Type B pancreatic cell (in vitro differentiated cells): ENCODE measurements at regions not wholly inside any gene's neighbourhood (a gene's known extent, or its start where the extent isn't known, plus 50 kb on each side); places are given as distances from the start of the nearest gene placed in this dataset.

ENCODE experiments used
- DNase-seq: peaks from one replicate; pipeline ENCODE4 v3.0.0; 2021; ENCODE audit warnings: mixed read lengths; ENCODE audit not compliant: unreplicated experiment; ENCODE audit errors: extremely low spot score
- H3K27ac Mint-ChIP-seq: 2 replicates; pipeline ENCODE4 v1.8.0; 2021; ENCODE audit warnings: mild to moderate bottlenecking, mixed read lengths
- H3K27me3 Mint-ChIP-seq: 2 replicates; pipeline ENCODE4 v1.8.0; 2021; ENCODE audit warnings: mixed read lengths
- H3K36me3 Mint-ChIP-seq: 2 replicates; pipeline ENCODE4 v1.8.0; 2021; ENCODE audit warnings: mixed read lengths
- H3K4me1 Mint-ChIP-seq: one replicate; pipeline ENCODE4 v1.8.0; 2021; ENCODE audit warnings: mixed read lengths; ENCODE audit not compliant: unreplicated experiment
- H3K4me3 Mint-ChIP-seq: 2 replicates; pipeline ENCODE4 v1.8.0; 2021; ENCODE audit warnings: mild to moderate bottlenecking, mixed read lengths
- H3K9me3 Mint-ChIP-seq: 2 replicates; pipeline ENCODE4 v1.8.0; 2021; ENCODE audit warnings: mixed read lengths
- TF ChIP-seq, protein P1 (sequence below): fragments of 200-600 bp; sonication (generic); conservative IDR thresholded peaks from 2 replicates; pipeline ENCODE4 v1.5.0; 2021; ENCODE audit warnings: antibody characterized with exemption, mild to moderate bottlenecking

DNA sequence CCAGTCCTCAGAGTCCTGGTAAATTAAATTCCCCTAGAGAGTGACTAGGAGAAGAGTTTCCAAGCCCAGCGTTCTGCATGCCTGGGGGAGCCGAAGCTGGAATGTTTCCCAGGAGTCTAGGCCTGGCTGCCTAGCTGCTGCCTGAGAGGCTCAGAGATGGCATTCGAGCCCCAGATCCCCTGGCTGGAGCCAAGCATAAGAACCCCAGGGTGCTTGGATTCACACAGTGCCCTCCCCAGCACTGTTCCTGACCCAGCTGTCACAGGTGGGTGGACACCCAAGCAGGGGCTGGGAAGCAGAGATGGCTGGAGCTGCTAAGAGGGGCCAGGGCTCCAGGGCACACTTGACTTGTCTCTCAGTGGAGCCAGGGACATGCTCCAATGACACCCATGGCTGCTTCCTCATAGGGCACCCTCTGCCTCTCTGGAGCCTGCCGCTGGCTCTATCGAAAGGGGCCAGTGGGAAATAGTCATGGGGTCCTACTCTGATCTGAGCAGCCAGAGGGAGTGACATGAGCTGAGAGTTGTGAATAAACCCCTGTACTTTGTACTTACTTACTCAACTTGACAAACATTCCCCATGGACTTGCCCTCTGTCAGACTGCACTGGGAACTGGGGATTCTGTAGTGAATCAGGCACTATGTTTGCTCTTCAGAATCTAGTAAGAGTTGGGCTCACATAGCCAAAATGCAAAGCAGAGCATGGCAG is 62.6 kb upstream of the XPA start:
- TF ChIP-seq, protein P1, sequence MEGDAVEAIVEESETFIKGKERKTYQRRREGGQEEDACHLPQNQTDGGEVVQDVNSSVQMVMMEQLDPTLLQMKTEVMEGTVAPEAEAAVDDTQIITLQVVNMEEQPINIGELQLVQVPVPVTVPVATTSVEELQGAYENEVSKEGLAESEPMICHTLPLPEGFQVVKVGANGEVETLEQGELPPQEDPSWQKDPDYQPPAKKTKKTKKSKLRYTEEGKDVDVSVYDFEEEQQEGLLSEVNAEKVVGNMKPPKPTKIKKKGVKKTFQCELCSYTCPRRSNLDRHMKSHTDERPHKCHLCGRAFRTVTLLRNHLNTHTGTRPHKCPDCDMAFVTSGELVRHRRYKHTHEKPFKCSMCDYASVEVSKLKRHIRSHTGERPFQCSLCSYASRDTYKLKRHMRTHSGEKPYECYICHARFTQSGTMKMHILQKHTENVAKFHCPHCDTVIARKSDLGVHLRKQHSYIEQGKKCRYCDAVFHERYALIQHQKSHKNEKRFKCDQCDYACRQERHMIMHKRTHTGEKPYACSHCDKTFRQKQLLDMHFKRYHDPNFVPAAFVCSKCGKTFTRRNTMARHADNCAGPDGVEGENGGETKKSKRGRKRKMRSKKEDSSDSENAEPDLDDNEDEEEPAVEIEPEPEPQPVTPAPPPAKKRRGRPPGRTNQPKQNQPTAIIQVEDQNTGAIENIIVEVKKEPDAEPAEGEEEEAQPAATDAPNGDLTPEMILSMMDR, result no peak
- H3K4me3 Mint-ChIP-seq, result no peak overlapping the region
- no peaks in the 10 kb centered on the region for H3K36me3 Mint-ChIP-seq
- peaks cover 55% of the 10 kb centered on the region for H3K27me3 Mint-ChIP-seq
- no peaks in the 10 kb centered on the region for H3K9me3 Mint-ChIP-seq
- H3K4me1 Mint-ChIP-seq, result peaks cover 4% of the 10 kb centered on the region
- DNase-seq, result no peak
- no peak overlapping the region for H3K27ac Mint-ChIP-seq

DNA sequence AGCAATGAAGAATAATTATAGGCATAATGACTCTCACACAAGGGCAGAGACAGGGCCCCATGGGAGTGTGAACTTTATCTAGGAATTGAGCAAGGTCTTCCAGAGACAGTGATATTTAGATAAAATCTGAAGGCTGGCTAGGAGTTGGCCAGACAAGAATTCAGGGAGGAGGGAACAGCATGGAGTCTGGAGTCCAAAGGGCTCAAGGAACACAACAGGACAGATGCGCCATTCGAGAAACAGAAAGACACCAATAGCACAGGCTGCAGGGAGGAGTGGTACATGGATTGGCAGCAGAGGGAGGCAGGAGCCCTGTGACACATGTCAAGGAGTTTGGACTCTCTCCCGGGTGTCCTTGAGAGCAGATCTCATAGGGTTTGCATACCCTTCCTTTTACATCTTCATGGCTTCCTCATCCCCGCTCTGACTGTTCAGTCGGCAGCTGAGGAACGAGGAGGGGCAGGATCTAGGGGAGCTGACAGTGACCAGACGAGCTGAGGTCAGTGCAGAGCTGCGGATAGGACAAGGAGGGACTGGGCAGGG is 64.0 kb upstream of the XPA start:
- TF ChIP-seq, protein P1, result no peak
- no peaks in the 10 kb centered on the region for H3K36me3 Mint-ChIP-seq
- peaks cover 59% of the 10 kb centered on the region for H3K27me3 Mint-ChIP-seq
- no peaks in the 10 kb centered on the region for H3K9me3 Mint-ChIP-seq
- peaks cover 4% of the 10 kb centered on the region for H3K4me1 Mint-ChIP-seq
- DNase-seq, result no peak
- H3K4me3 Mint-ChIP-seq, result no peak overlapping the region
- no peak overlapping the region for H3K27ac Mint-ChIP-seq

DNA sequence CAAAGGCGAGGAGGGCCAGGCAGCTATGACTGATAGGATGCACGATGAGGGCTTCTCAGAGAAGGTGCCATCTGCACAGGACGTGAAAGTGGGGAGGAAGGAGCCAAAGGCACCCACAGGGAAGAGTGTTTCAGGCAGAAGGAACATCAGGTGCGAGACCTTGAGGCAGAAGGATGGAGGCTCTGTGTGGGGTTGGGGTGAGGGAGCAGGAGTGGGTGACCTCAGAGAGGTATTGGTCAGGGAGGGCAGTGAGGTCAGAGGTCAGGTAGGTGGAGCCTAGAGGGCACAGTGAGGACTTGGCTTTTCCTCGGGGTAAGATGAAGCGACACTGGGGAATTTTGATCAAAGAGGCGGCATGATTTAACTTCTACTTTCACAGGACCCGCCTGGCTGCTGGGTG is 64.7 kb upstream of the XPA start:
- H3K4me3 Mint-ChIP-seq, result no peak overlapping the region

DNA sequence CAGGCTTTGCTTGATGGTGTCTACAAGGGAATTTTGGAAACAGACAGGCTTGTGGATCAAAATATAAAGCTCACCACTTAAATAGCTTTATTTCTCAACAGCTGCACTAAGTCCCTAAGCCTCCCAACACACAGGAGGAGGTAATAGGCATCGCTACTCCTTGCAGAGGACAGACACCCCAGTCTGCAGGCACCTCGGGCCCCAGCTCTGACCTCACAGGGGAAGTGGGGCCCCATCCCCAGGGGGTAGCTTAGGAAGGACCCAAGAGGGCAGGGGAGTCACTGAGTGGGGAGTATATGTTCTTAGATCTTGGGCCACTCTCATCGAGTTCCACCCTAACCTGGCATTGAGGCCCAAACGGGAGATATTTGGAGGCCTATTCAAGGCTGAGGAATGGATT is 66.7 kb upstream of the XPA start:
- Mint-ChIP-seq H3K4me3 (no peak overlapping the region), H3K36me3 (no peaks in the 10 kb centered on the region), H3K4me1 (peaks cover 4% of the 10 kb centered on the region), H3K9me3 (no peaks in the 10 kb centered on the region), H3K27ac (no peak overlapping the region), H3K27me3 (peaks cover 41% of the 10 kb centered on the region)
- TF ChIP-seq, protein P1, result no peak
- DNase-seq, result no peak

More for the DNA sequence above, 64.7 kb upstream of the XPA start:
- TF ChIP-seq, protein P1, result no peak
- peaks cover 4% of the 10 kb centered on the region for H3K4me1 Mint-ChIP-seq
- H3K36me3 Mint-ChIP-seq, result no peaks in the 10 kb centered on the region
- H3K27ac Mint-ChIP-seq, result no peak overlapping the region
- no peak for DNase-seq
- H3K27me3 Mint-ChIP-seq, result peaks cover 53% of the 10 kb centered on the region
- no peaks in the 10 kb centered on the region for H3K9me3 Mint-ChIP-seq

DNA sequence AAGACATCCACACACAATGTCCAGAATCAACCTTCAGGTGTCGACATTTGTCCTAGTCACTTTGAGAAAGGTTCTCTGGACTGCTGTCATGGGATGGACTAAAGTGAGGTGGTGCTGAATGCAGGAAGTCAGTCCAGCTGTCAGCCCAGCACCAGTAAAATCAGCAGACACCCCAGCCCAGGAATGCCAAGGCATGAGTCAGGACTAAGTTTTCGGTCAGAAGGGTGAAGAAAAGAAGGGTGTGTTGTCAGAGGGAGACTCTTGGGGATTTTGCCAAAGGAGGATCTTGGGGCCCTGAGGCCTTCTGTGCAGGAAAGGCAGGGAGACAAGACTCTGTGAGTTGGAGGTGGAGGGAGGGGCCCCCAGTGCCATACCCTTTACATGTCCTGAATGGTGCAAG is 69.0 kb upstream of the XPA start:
- Mint-ChIP-seq H3K36me3 (no peaks in the 10 kb centered on the region), H3K9me3 (no peaks in the 10 kb centered on the region), H3K4me3 (no peak overlapping the region), H3K27me3 (peaks cover 48% of the 10 kb centered on the region), H3K4me1 (peaks cover under 1% of the 10 kb centered on the region), H3K27ac (no peak overlapping the region)
- TF ChIP-seq, protein P1, result no peak
- DNase-seq, result no peak
